K562 (cell line): ENCODE measurements at regions not wholly inside any gene's neighbourhood (a gene's known extent, or its start where the extent isn't known, plus 50 kb on each side); places are given as distances from the start of the nearest gene placed in this dataset.
"Not testable (repeated sequence)": the region's sequence is repeated elsewhere in the genome, so short reads cannot be mapped to it uniquely, and the experiment has no call there.

Source experiments
- ATAC-seq: fragments of 200-7000 bp; cut with Tn5 transposase; 3 replicates; pipeline ENCODE4 v1.9.1; 2020; ENCODE audit warnings: moderate library complexity
- BruUV-seq: library from RNA; stranded (reverse); fragments of 400-500 nt; replicated peaks from 2 replicates; lab custom pipeline; 2021; lab: Mats Ljungman, UMichigan
- CTCF ChIA-PET: fragments of 300-600 bp; formaldehyde crosslinking; extraction: SDS; loops from one replicate; lab custom pipeline; 2021; ENCODE audit warnings: low intra/inter-chr PET ratio; lab: Yijun Ruan, JAX
- POLR2A ChIA-PET: fragments of 300-600, 350-650 bp; sonication (Branson Sonifier 250); formaldehyde crosslinking; extraction: SDS; loops from one replicate; lab custom pipeline; 2021; ENCODE audit warnings: antibody characterized with exemption, inconsistent platforms; lab: Yijun Ruan, JAX
- DNase-seq, 4 experiments: peaks; one replicate each; pipeline versions ENCODE4 v3.0.0 to v3.0.0-alpha.2; 2011 to 2018; ENCODE audit warnings: low spot score in 3 of 4, mixed read lengths in 3 of 4; ENCODE audit errors: extremely low read depth in 1 of 4
- FAIRE-seq: peaks from 2 replicates; lab custom pipeline; 2011; peaks lifted over from hg19 to GRCh38; lab: Jason Lieb, UNC
- H2AFZ ChIP-seq: 2 replicates; pipeline ENCODE4 v1.6.0; 2011; ENCODE audit warnings: low read depth, low read length, control low read depth, inconsistent platforms
- H3K27ac ChIP-seq: fragments of 200-600 bp; 3 replicates; pipeline ENCODE4 v1.8.0; 2011; ENCODE audit warnings: low read depth, mild to moderate bottlenecking, control low read depth, inconsistent platforms, low read length, moderate library complexity, mixed read lengths; ENCODE audit errors: extremely low read depth
- H3K27me3 ChIP-seq, 2 experiments: fragments of 300-600 bp in 1 of 2; 2 replicates in 1 of 2; 3 replicates in 1 of 2; pipeline versions ENCODE4 v1.6.0 to v1.8.0; 2011; ENCODE audit warnings: inconsistent platforms in 2 of 2, low read length in 2 of 2, mild to moderate bottlenecking in 1 of 2, mixed read lengths in 1 of 2, moderate library complexity in 1 of 2; ENCODE audit not compliant: control insufficient read depth in 2 of 2, insufficient read depth in 2 of 2
- H3K36me3 ChIP-seq: fragments of 300-600 bp; 3 replicates; pipeline ENCODE4 v1.8.0; 2011; ENCODE audit warnings: mild to moderate bottlenecking, low read length, inconsistent platforms; ENCODE audit not compliant: control insufficient read depth, insufficient read depth
- H3K4me1 ChIP-seq, 2 experiments: fragments of 200-600 bp in 1 of 2; replicated peaks in 1 of 2; 2 replicates in 1 of 2; 3 replicates in 1 of 2; pipeline versions ENCODE4 v1.5.1 to v1.8.0; 2011; ENCODE audit warnings: inconsistent platforms in 2 of 2, low read length in 2 of 2, mild to moderate bottlenecking in 1 of 2, mixed read lengths in 1 of 2, moderate library complexity in 1 of 2; ENCODE audit not compliant: control insufficient read depth in 2 of 2, insufficient read depth in 2 of 2
- H3K4me2 ChIP-seq: 2 replicates; pipeline ENCODE4 v1.6.1; 2011; ENCODE audit warnings: low read length, control low read depth, inconsistent platforms, mixed read lengths; ENCODE audit not compliant: insufficient read depth
- H3K4me3 ChIP-seq: fragments of 200-600 bp; sonication (generic), shearing (Covaris generic); 2 replicates; pipeline ENCODE4 v1.5.1; 2016; ENCODE audit warnings: control low read depth, inconsistent platforms
- H3K79me2 ChIP-seq: fragments of 200-600 bp; 3 replicates; pipeline ENCODE4 v1.8.0; 2011; ENCODE audit warnings: low read length, inconsistent platforms; ENCODE audit not compliant: control insufficient read depth, insufficient read depth
- H3K9ac ChIP-seq, 2 experiments: 2 replicates each; pipeline versions ENCODE4 v1.6.0 to v1.6.1; 2011; ENCODE audit warnings: low read depth in 2 of 2, low read length in 2 of 2, control low read depth in 1 of 2, inconsistent platforms in 1 of 2, mild to moderate bottlenecking in 1 of 2, mixed read lengths in 1 of 2; ENCODE audit not compliant: insufficient read depth in 1 of 2
- H3K9me1 ChIP-seq: one replicate; pipeline ENCODE4 v1.6.0; 2011; ENCODE audit warnings: inconsistent platforms, mild to moderate bottlenecking, low read length, moderate library complexity; ENCODE audit not compliant: control insufficient read depth, insufficient read depth
- H3K9me3 ChIP-seq: replicated peaks from 2 replicates; pipeline ENCODE4 v1.5.1; 2011; ENCODE audit warnings: low read depth, low read length, inconsistent platforms; ENCODE audit not compliant: control insufficient read depth, insufficient read depth
- H4K20me1 ChIP-seq: replicated peaks from 2 replicates; pipeline ENCODE4 v1.6.1; 2011; ENCODE audit warnings: low read length, inconsistent platforms, mixed read lengths; ENCODE audit not compliant: control insufficient read depth, insufficient read depth
- WGBS: fragments of 100-300 bp; shearing (Covaris generic); methylation state at CpG from one replicate; pipeline ENCODE4 v1.1.6; 2016; ENCODE audit warnings: low coverage, mixed read lengths; ENCODE audit not compliant: insufficient coverage; ENCODE audit errors: missing lambda C conversion rate; 5-methylcytosine and 5-hydroxymethylcytosine counted together
- in situ Hi-C: fragments of 300-500 bp; cut with MboI; formaldehyde crosslinking; loops from 4 replicates; pipeline ENCODE4 v1.15.0; 2018; ENCODE audit warnings: inconsistent platforms, mixed read lengths
- intact Hi-C: fragments of 100-400 bp; cut with micrococcal nuclease; formaldehyde crosslinking; loops from 2 replicates; pipeline ENCODE4 v1.14.2; 2022

DNA sequence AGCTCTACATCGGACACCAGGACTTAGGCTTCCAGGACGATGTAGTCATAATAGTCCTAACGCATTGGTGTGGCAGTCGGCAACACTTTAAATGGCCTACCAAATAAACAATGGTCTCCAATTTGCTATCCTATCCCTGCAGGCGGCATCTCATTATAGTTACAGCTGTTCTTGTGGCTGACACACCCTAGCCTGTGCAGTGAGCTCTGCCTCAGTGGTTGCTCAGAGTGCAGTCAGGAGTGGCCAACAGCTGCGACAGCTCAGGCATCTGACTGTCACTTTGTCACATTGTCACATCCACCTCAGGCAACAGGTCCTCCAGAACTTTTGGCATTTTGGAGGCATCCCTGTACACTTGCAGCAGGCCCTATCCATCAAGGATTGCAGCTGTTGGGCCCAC lies 77.9 kb downstream of the OR4M2 start:
- H4K20me1 ChIP-seq, CTCF ChIA-PET, BruUV-seq, H3K9me3 ChIP-seq, H3K79me2 ChIP-seq, H3K9ac ChIP-seq, POLR2A ChIA-PET, intact Hi-C loops, H3K27me3 ChIP-seq, in situ Hi-C loops, H3K4me3 ChIP-seq, FAIRE-seq, H3K9me1 ChIP-seq, DNase-seq, H2AFZ ChIP-seq, H3K27ac ChIP-seq, H3K4me1 ChIP-seq, ATAC-seq, H3K4me2 ChIP-seq, H3K36me3 ChIP-seq: not testable (repeated sequence)
- no CpG with 5 or more reads among the region's 6 CpGs for WGBS

DNA sequence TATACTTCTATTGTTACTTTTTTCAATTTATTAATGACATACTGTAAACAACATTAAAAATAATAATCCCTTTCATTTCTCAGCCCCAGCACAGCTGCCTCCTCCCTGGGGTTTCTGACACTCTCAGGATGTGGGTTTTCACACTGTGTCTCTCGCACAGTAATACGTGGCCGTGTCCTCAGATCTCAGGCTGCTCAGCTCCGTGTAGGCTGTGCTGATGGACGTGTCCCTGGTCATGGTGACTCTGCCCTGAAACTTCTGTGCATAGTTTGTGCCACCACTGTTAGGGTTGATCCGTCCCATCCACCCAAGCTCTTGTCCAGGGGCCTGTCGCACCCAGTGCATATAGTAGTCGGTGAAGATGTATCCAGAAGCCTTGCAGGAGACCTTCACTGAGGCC lies 80.0 kb downstream of the OR4M2 start:
- intact Hi-C loops, H3K9ac ChIP-seq, H2AFZ ChIP-seq, CTCF ChIA-PET, H3K27ac ChIP-seq, H3K4me1 ChIP-seq, in situ Hi-C loops, DNase-seq, BruUV-seq, POLR2A ChIA-PET, H3K9me1 ChIP-seq, H3K9me3 ChIP-seq, H3K27me3 ChIP-seq, H3K79me2 ChIP-seq, H3K36me3 ChIP-seq, H3K4me3 ChIP-seq, H3K4me2 ChIP-seq, ATAC-seq, FAIRE-seq, H4K20me1 ChIP-seq: not testable (repeated sequence)
- no CpG with 5 or more reads among the region's 8 CpGs for WGBS

- CTCF ChIA-PET, H3K4me2 ChIP-seq, H3K27me3 ChIP-seq, H3K9me3 ChIP-seq, H3K9ac ChIP-seq, FAIRE-seq, DNase-seq, H3K27ac ChIP-seq, H2AFZ ChIP-seq, POLR2A ChIA-PET, H3K4me3 ChIP-seq, in situ Hi-C loops, intact Hi-C loops, H3K36me3 ChIP-seq, BruUV-seq, H3K4me1 ChIP-seq, ATAC-seq, H3K9me1 ChIP-seq, H3K79me2 ChIP-seq, H4K20me1 ChIP-seq: not testable (repeated sequence)
- no CpG with 5 or more reads among the region's 2 CpGs for WGBS
Measured at GRCh38 chr15:22160741-22161140, 80.4 kb downstream of the OR4M2 start.

DNA sequence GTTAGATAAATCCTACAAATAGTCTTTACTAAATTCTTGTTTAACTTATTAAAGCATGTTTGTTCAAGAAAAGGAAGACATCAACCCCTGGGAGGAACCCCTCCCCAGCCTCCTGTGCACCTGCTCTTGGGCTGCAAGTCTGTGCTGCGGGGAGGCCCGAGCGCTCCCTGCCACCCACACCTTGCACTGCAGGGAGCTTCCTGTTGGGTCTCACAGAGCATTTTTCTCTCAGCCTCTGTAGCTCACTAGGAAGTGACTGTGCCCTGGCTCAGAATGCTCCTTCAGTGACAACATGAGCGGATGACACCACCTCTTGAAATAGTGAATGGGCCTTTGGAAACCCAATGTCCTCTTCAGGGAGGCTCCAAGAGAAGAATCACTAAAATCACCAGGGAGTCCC lies 81.1 kb downstream of the OR4M2 start:
- H4K20me1 ChIP-seq, FAIRE-seq, H3K4me3 ChIP-seq, H3K9me1 ChIP-seq, intact Hi-C loops, H3K9ac ChIP-seq, DNase-seq, CTCF ChIA-PET, POLR2A ChIA-PET, ATAC-seq, H3K4me2 ChIP-seq, H3K9me3 ChIP-seq, H3K36me3 ChIP-seq, BruUV-seq, H3K4me1 ChIP-seq, H3K79me2 ChIP-seq, H2AFZ ChIP-seq, in situ Hi-C loops, H3K27me3 ChIP-seq, H3K27ac ChIP-seq: not testable (repeated sequence)
- no CpG with 5 or more reads among the region's 4 CpGs for WGBS
